Inflammatory macrophage (primary cell): ENCODE measurements at regions not wholly inside any gene's neighbourhood (a gene's known extent, or its start where the extent isn't known, plus 50 kb on each side); places are given as distances from the start of the nearest gene placed in this dataset.
A peak's percentile ranks its signal among the peaks of the same experiment; 100 is the strongest.

Experiments used
- DNase-seq, 2 donors: peaks; one replicate each; pipeline ENCODE4 v3.0.0-alpha.2; 2020 to 2022

GRCh38 chr1:221801773-221802516 is 60.1 kb upstream of the DUSP10 start:
- no peak for DNase-seq

- no peak for DNase-seq
Observed at GRCh38 chr1:221801251-221801661, 59.4 kb upstream of the DUSP10 start.

- DNase-seq = no peak
Observed at GRCh38 chr1:221800831-221801230, 58.9 kb upstream of the DUSP10 start.

GRCh38 chr1:221797506-221797905 is 55.6 kb upstream of the DUSP10 start:
- peak; percentile 59 to 60 for DNase-seq

GRCh38 chr1:221796700-221797099 is 54.8 kb upstream of the DUSP10 start:
- DNase-seq = no peak

GRCh38 chr1:221795380-221795779 is 53.5 kb upstream of the DUSP10 start:
- DNase-seq = peak; percentile 52 to 70

GRCh38 chr1:221794935-221795334 is 53.0 kb upstream of the DUSP10 start:
- no peak for DNase-seq

- peak in 1 of 2 donors; percentile 29 for DNase-seq
Observed at GRCh38 chr1:221794079-221794670, 52.3 kb upstream of the DUSP10 start.

GRCh38 chr1:221793439-221794078 is 51.7 kb upstream of the DUSP10 start:
- DNase-seq = no peak

GRCh38 chr1:221791846-221792245 is 50.0 kb upstream of the DUSP10 start:
- DNase-seq = no peak
